ENCODE measurements at regions not wholly inside any gene's neighbourhood (a gene's known extent, or its start where the extent isn't known, plus 50 kb on each side); places are given as distances from the start of the nearest gene placed in this dataset.

- TF ChIP-seq, protein P1, sequence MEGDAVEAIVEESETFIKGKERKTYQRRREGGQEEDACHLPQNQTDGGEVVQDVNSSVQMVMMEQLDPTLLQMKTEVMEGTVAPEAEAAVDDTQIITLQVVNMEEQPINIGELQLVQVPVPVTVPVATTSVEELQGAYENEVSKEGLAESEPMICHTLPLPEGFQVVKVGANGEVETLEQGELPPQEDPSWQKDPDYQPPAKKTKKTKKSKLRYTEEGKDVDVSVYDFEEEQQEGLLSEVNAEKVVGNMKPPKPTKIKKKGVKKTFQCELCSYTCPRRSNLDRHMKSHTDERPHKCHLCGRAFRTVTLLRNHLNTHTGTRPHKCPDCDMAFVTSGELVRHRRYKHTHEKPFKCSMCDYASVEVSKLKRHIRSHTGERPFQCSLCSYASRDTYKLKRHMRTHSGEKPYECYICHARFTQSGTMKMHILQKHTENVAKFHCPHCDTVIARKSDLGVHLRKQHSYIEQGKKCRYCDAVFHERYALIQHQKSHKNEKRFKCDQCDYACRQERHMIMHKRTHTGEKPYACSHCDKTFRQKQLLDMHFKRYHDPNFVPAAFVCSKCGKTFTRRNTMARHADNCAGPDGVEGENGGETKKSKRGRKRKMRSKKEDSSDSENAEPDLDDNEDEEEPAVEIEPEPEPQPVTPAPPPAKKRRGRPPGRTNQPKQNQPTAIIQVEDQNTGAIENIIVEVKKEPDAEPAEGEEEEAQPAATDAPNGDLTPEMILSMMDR (IDR thresholded peaks at IDR 0.05; ENCODE audit: poor library complexity) = no peak
- TF ChIP-seq EZH2 (IDR thresholded peaks at IDR 0.05; ENCODE audit: borderline replicate concordance) = no peak
- TF ChIP-seq EZH2phosphoT487 (IDR thresholded peaks at IDR 0.05; ENCODE audit: low read depth, severe bottlenecking, unreplicated experiment) = no peak
Observed at GRCh38 chr15:96747291-96747690, 416.8 kb downstream of the NR2F2 start.
